ENCODE measurements at regions not wholly inside any gene's neighbourhood (a gene's known extent, or its start where the extent isn't known, plus 50 kb on each side); places are given as distances from the start of the nearest gene placed in this dataset.

- Histone ChIP-seq H3K9me2 (replicated peaks; ENCODE audit: control insufficient read depth, low read length) (no peaks in the 10 kb centered on the region), H3K9me3 (ENCODE audit: control insufficient read depth, insufficient read depth, low read length) (no peaks in the 10 kb centered on the region), H3K4me2 (ENCODE audit: low read length) (no peak overlapping the region), H3K27ac (ENCODE audit: low read depth, low read length) (no peak overlapping the region), H3K4me1 (ENCODE audit: control insufficient read depth, low read length) (no peaks in the 10 kb centered on the region), H3F3A (ENCODE audit: control insufficient read depth, insufficient read depth) (no peaks in the 10 kb centered on the region), H4K20me1 (ENCODE audit: control insufficient read depth, insufficient read depth, low read depth, low read length) (no peaks in the 10 kb centered on the region), H3K4me3 (ENCODE audit: low read length) (no peak overlapping the region), H3K36me3 (ENCODE audit: control insufficient read depth, low read length) (no peaks in the 10 kb centered on the region), H3K27me3 (ENCODE audit: control insufficient read depth, low read length) (no peaks in the 10 kb centered on the region), H3K79me2 (ENCODE audit: control insufficient read depth, low read length) (no peaks in the 10 kb centered on the region)
- TF ChIP-seq, protein P1, sequence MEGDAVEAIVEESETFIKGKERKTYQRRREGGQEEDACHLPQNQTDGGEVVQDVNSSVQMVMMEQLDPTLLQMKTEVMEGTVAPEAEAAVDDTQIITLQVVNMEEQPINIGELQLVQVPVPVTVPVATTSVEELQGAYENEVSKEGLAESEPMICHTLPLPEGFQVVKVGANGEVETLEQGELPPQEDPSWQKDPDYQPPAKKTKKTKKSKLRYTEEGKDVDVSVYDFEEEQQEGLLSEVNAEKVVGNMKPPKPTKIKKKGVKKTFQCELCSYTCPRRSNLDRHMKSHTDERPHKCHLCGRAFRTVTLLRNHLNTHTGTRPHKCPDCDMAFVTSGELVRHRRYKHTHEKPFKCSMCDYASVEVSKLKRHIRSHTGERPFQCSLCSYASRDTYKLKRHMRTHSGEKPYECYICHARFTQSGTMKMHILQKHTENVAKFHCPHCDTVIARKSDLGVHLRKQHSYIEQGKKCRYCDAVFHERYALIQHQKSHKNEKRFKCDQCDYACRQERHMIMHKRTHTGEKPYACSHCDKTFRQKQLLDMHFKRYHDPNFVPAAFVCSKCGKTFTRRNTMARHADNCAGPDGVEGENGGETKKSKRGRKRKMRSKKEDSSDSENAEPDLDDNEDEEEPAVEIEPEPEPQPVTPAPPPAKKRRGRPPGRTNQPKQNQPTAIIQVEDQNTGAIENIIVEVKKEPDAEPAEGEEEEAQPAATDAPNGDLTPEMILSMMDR (IDR thresholded peaks at IDR 0.05; ENCODE audit: low read depth, low read length, poor library complexity, severe bottlenecking) = no peak
- TF ChIP-seq EZH2phosphoT487 (IDR thresholded peaks at IDR 0.05; ENCODE audit: borderline replicate concordance, low read length) = no peak
Measured at GRCh38 chr5:36535378-36535777, 71.0 kb upstream of the SLC1A3 start.

DNA sequence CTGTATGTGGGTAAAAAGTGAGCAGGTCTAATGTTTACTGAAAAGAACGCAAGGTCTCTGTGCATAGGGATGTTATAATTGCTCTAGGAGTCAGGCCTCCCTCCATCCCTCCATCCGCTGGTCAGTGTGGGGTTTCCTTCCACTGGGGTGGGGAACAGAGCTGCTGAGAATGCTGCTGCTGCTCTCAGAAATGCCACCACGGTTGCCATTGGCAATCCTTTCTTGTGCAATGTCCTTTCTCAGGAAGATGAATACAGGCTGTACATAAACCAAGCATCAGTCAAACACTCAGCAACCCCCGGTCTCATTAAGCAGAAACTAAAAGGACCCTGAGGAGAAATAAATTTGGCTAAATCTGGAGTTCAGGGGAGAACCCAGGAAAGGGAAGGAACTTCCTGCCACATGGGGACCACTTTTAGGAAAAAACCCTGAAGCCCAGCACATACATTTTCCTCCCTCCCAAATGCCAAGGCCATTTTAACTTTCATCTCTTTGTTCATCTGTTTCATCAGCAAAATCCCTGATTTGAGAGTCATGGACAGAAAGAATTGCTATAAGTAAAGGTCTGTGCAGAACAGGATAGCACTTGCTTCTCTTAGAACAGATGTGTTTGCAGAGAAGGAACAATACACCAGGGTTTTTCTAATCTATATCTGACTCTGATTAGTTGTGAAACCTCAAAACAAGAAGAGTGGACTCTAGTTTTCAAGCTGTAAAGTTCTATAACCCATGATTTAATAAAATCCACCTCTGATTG, 70.4 kb upstream of the SLC1A3 start:
- no peaks in the 10 kb centered on the region for H3K9me3 ChIP-seq (ENCODE audit: control insufficient read depth, insufficient read depth, low read length)
- H3F3A ChIP-seq (ENCODE audit: control insufficient read depth, insufficient read depth) = no peaks in the 10 kb centered on the region
- H4K20me1 ChIP-seq (ENCODE audit: control insufficient read depth, insufficient read depth, low read depth, low read length) = no peaks in the 10 kb centered on the region
- no peak overlapping the region for H3K4me3 ChIP-seq (ENCODE audit: low read length)
- no peaks in the 10 kb centered on the region for H3K27me3 ChIP-seq (ENCODE audit: control insufficient read depth, low read length)
- H3K27ac ChIP-seq (ENCODE audit: low read depth, low read length) = no peak overlapping the region
- no peaks in the 10 kb centered on the region for H3K36me3 ChIP-seq (ENCODE audit: control insufficient read depth, low read length)
- no peak for TF ChIP-seq EZH2phosphoT487 (IDR thresholded peaks at IDR 0.05; ENCODE audit: borderline replicate concordance, low read length)
- TF ChIP-seq, protein P1 (IDR thresholded peaks at IDR 0.05; ENCODE audit: low read depth, low read length, poor library complexity, severe bottlenecking) = no peak
- H3K79me2 ChIP-seq (ENCODE audit: control insufficient read depth, low read length) = no peaks in the 10 kb centered on the region
- no peak overlapping the region for H3K4me2 ChIP-seq (ENCODE audit: low read length)
- no peaks in the 10 kb centered on the region for H3K9me2 ChIP-seq (replicated peaks; ENCODE audit: control insufficient read depth, low read length)
- H3K4me1 ChIP-seq (ENCODE audit: control insufficient read depth, low read length) = no peaks in the 10 kb centered on the region

DNA sequence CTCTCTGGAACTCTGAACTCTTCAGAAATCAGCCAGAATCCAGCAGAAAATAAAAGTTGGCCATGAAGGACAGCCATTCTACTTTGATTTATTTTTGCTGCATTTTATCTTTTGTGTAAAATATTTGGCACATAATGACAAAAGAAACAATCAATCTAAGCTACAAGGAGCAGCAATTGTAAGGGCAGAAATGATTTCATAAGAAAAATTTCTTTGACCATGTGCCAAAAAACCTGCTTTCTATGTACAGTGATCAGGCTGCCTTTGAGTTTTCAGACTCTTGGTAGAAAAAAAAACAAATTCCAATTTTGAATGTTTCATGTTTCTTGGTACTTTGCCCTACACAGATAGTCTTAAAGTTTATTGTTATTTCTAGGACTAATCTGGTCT, 69.8 kb upstream of the SLC1A3 start:
- Histone ChIP-seq H3K27me3 (ENCODE audit: control insufficient read depth, low read length) (no peaks in the 10 kb centered on the region), H3K79me2 (ENCODE audit: control insufficient read depth, low read length) (no peaks in the 10 kb centered on the region), H3K4me3 (ENCODE audit: low read length) (no peak overlapping the region), H3K9me3 (ENCODE audit: control insufficient read depth, insufficient read depth, low read length) (no peaks in the 10 kb centered on the region), H3K36me3 (ENCODE audit: control insufficient read depth, low read length) (no peaks in the 10 kb centered on the region), H3K4me1 (ENCODE audit: control insufficient read depth, low read length) (no peaks in the 10 kb centered on the region), H3K4me2 (ENCODE audit: low read length) (no peak overlapping the region), H4K20me1 (ENCODE audit: control insufficient read depth, insufficient read depth, low read depth, low read length) (no peaks in the 10 kb centered on the region), H3K9me2 (replicated peaks; ENCODE audit: control insufficient read depth, low read length) (no peaks in the 10 kb centered on the region), H3K27ac (ENCODE audit: low read depth, low read length) (no peak overlapping the region), H3F3A (ENCODE audit: control insufficient read depth, insufficient read depth) (no peaks in the 10 kb centered on the region)
- no peak for TF ChIP-seq EZH2phosphoT487 (IDR thresholded peaks at IDR 0.05; ENCODE audit: borderline replicate concordance, low read length)
- TF ChIP-seq, protein P1 (IDR thresholded peaks at IDR 0.05; ENCODE audit: low read depth, low read length, poor library complexity, severe bottlenecking) = no peak

All from DOHH2 (cell line).